ENCODE measurements at regions not wholly inside any gene's neighbourhood (a gene's known extent, or its start where the extent isn't known, plus 50 kb on each side); places are given as distances from the start of the nearest gene placed in this dataset.

DNA sequence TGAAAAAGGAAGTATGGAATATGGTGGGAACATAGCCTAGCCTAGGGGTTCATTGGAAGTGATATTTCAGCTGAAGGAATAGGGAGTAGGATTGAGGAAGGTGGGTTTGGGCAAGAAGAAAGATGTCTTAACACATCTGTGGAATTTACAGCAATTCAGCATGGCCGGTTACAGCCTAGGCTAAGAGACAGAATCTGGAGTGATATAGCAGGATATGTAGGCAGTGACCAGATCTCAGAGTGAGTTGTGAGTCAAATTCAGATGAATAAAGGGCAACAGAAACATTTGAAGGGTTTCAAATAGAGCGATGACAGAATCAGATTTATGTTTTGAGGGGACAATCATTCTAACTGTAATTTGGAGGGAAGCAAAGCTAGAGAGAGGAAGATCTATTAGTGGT lies 199.0 kb upstream of the PRPS1L1 start:
- Mint-ChIP-seq H3K9me3 (no peaks in the 10 kb centered on the region), H3K27ac (no peak overlapping the region), H3K4me1 (no peaks in the 10 kb centered on the region), H3K27me3 (ENCODE audit: insufficient read depth, low read depth, poor library complexity) (no peaks in the 10 kb centered on the region), H3K4me3 (no peak overlapping the region), H3K36me3 (ENCODE audit: low read depth) (no peaks in the 10 kb centered on the region)
- H3F3A ChIP-seq (replicated peaks; ENCODE audit: low read depth) = no peaks in the 10 kb centered on the region
- H3K4me2 ChIP-seq = no peak overlapping the region
- H3K4me1 ChIP-seq (ENCODE audit: insufficient read depth) = no peaks in the 10 kb centered on the region
- no peak for TF ChIP-seq ZNF331 (CRISPR knock-in tag; IDR thresholded peaks at IDR 0.05; ENCODE audit: low read depth)
- TF ChIP-seq, protein P1, sequence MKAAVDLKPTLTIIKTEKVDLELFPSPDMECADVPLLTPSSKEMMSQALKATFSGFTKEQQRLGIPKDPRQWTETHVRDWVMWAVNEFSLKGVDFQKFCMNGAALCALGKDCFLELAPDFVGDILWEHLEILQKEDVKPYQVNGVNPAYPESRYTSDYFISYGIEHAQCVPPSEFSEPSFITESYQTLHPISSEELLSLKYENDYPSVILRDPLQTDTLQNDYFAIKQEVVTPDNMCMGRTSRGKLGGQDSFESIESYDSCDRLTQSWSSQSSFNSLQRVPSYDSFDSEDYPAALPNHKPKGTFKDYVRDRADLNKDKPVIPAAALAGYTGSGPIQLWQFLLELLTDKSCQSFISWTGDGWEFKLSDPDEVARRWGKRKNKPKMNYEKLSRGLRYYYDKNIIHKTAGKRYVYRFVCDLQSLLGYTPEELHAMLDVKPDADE (IDR thresholded peaks at IDR 0.05) = no peak
- TF ChIP-seq, protein P2, sequence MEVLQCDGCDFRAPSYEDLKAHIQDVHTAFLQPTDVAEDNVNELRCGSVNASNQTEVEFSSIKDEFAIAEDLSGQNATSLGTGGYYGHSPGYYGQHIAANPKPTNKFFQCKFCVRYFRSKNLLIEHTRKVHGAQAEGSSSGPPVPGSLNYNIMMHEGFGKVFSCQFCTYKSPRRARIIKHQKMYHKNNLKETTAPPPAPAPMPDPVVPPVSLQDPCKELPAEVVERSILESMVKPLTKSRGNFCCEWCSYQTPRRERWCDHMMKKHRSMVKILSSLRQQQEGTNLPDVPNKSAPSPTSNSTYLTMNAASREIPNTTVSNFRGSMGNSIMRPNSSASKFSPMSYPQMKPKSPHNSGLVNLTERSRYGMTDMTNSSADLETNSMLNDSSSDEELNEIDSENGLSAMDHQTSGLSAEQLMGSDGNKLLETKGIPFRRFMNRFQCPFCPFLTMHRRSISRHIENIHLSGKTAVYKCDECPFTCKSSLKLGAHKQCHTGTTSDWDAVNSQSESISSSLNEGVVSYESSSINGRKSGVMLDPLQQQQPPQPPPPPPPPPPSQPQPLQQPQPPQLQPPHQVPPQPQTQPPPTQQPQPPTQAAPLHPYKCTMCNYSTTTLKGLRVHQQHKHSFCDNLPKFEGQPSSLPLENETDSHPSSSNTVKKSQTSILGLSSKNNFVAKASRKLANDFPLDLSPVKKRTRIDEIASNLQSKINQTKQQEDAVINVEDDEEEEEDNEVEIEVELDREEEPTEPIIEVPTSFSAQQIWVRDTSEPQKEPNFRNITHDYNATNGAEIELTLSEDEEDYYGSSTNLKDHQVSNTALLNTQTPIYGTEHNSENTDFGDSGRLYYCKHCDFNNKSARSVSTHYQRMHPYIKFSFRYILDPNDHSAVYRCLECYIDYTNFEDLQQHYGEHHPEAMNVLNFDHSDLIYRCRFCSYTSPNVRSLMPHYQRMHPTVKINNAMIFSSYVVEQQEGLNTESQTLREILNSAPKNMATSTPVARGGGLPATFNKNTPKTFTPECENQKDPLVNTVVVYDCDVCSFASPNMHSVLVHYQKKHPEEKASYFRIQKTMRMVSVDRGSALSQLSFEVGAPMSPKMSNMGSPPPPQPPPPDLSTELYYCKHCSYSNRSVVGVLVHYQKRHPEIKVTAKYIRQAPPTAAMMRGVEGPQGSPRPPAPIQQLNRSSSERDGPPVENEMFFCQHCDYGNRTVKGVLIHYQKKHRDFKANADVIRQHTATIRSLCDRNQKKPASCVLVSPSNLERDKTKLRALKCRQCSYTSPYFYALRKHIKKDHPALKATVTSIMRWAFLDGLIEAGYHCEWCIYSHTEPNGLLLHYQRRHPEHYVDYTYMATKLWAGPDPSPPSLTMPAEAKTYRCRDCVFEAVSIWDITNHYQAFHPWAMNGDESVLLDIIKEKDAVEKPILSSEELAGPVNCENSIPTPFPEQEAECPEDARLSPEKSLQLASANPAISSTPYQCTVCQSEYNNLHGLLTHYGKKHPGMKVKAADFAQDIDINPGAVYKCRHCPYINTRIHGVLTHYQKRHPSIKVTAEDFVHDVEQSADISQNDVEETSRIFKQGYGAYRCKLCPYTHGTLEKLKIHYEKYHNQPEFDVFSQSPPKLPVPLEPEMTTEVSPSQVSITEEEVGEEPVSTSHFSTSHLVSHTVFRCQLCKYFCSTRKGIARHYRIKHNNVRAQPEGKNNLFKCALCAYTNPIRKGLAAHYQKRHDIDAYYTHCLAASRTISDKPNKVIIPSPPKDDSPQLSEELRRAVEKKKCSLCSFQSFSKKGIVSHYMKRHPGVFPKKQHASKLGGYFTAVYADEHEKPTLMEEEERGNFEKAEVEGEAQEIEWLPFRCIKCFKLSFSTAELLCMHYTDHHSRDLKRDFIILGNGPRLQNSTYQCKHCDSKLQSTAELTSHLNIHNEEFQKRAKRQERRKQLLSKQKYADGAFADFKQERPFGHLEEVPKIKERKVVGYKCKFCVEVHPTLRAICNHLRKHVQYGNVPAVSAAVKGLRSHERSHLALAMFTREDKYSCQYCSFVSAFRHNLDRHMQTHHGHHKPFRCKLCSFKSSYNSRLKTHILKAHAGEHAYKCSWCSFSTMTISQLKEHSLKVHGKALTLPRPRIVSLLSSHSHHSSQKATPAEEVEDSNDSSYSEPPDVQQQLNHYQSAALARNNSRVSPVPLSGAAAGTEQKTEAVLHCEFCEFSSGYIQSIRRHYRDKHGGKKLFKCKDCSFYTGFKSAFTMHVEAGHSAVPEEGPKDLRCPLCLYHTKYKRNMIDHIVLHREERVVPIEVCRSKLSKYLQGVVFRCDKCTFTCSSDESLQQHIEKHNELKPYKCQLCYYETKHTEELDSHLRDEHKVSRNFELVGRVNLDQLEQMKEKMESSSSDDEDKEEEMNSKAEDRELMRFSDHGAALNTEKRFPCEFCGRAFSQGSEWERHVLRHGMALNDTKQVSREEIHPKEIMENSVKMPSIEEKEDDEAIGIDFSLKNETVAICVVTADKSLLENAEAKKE (CRISPR knock-in tag; IDR thresholded peaks at IDR 0.05) = no peak
- TF ChIP-seq JUNB (IDR thresholded peaks at IDR 0.05; ENCODE audit: unreplicated experiment) = no peak
- TF ChIP-seq REST (IDR thresholded peaks at IDR 0.05; ENCODE audit: unreplicated experiment) = no peak
- no peak for TF ChIP-seq POLR2AphosphoS5 (IDR thresholded peaks at IDR 0.05; ENCODE audit: low read depth)
- no peak for TF ChIP-seq EZH2 (IDR thresholded peaks at IDR 0.05; ENCODE audit: low read depth, unreplicated experiment)
- TF ChIP-seq ZNF114 (CRISPR knock-in tag; IDR thresholded peaks at IDR 0.05) = no peak
- TF ChIP-seq NANOG (IDR thresholded peaks at IDR 0.05; ENCODE audit: borderline replicate concordance) = no peak
- TF ChIP-seq CREB1 (CRISPR knock-in tag; IDR thresholded peaks at IDR 0.05; ENCODE audit: low read depth) = no peak
- no peak for TF ChIP-seq EZH2phosphoT487 (IDR thresholded peaks at IDR 0.05; ENCODE audit: unreplicated experiment)
- TF ChIP-seq STAT1 (IDR thresholded peaks at IDR 0.05; ENCODE audit: unreplicated experiment) = no peak
- TF ChIP-seq CTCF (conservative IDR thresholded peaks at IDR 0.05; ENCODE audit: low read depth in 2 of 2) = no peak
- ATAC-seq (no peak), DNase-seq (ENCODE audit: low spot score) (no peak)
- no peaks in the 10 kb centered on the region for H4K20me1 ChIP-seq (replicated peaks; ENCODE audit: insufficient read depth)
- H3K79me2 ChIP-seq (replicated peaks; ENCODE audit: insufficient read depth) = no peaks in the 10 kb centered on the region
- no peak overlapping the region for H3K4me3 ChIP-seq
- no peaks in the 10 kb centered on the region for H3K27me3 ChIP-seq (ENCODE audit: insufficient read depth)
- no peaks in the 10 kb centered on the region for H3K36me3 ChIP-seq (ENCODE audit: insufficient read depth)
- H3K9me2 ChIP-seq (ENCODE audit: insufficient read depth) = no peaks in the 10 kb centered on the region
- no peak overlapping the region for H3K27ac ChIP-seq (ENCODE audit: low read depth)
- peak overlapping the region; percentile 53; the same call in 1 of the 2 replicates for H2AFZ ChIP-seq

Measured in GM23338 (cell line).